ENCODE measurements at regions not wholly inside any gene's neighbourhood (a gene's known extent, or its start where the extent isn't known, plus 50 kb on each side); places are given as distances from the start of the nearest gene placed in this dataset.

DNA sequence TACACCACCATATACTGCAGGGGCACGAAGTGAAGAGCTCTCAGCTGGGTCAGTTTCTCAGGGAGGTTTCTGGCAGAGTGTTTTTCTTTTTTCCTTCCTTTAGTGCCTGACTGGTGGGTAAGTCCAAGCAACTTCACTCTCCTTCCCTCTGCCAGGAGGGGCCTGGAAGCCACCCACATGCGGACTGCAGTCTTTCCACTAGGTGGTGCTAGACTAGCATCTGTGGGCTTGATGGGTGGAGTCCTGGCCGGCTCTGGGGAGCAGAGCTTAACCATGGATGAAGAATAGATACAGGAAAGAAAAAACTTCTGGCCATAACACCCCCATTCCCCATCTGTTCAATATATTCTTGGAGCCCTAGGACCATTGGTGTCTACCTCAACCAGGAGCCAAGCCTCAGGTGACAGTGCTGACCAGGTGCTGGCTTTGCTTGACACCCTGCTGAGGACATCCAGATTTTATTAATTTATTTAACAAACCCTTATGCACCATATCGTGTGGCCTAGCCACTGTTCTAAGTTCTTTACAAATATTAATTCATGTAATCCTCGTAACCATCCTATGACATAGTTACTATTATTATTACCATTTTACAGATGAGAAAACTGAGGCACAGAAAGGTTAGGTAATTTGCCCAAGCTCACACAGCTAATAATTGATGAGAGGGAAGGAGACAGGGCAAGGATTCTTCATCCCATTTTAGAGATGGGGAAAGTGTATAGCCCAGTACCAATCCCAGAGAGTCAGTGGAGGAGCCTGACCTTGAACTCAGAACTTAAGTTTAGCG, 126.7 kb upstream of the CSF3R start:
- Histone ChIP-seq H3K9me3 (ENCODE audit: control insufficient read depth, low read length) (no peaks in the 10 kb centered on the region), H3K4me1 (ENCODE audit: control insufficient read depth, insufficient read depth, low read length, poor library complexity, severe bottlenecking) (no peaks in the 10 kb centered on the region), H3K27ac (ENCODE audit: low read depth, low read length, severe bottlenecking) (no peak overlapping the region), H3K4me3 (ENCODE audit: extremely low read depth, insufficient read depth, low read length, poor library complexity, severe bottlenecking) (no peak overlapping the region), H3K36me3 (ENCODE audit: control insufficient read depth, insufficient read depth, low read length) (no peaks in the 10 kb centered on the region)
- 14 to 40% methylated on average over 2 to 3 of the region's 6 CpGs for WGBS, 2 experiments (ENCODE audit: insufficient coverage in 2 of 2)

DNA sequence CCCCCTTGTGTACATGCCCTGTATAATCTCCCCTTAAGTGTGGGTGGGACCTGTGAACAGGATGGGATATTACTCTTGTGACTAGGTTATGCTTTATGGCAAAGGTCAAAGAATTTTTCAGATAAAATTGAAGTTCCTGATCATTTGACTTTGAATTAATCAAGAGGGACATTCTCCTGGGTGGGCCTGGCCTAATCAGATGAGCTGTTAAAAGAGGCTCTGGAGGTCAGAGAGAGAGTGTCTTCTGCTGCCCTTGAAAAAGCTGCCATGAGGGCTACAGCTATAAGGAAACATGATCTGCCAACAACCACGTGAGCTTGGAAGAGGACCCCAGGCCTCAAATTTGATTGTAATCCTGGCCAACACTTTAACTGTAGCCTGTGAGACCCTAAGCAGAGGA, 125.6 kb upstream of the CSF3R start:
- WGBS, 2 experiments (ENCODE audit: insufficient coverage in 2 of 2) = 67 to 80% methylated on average over 1 of the region's 1 CpG
- H3K4me3 ChIP-seq (ENCODE audit: extremely low read depth, insufficient read depth, low read length, poor library complexity, severe bottlenecking) = no peak overlapping the region
- no peaks in the 10 kb centered on the region for H3K4me1 ChIP-seq (ENCODE audit: control insufficient read depth, insufficient read depth, low read length, poor library complexity, severe bottlenecking)
- H3K36me3 ChIP-seq (ENCODE audit: control insufficient read depth, insufficient read depth, low read length) = no peaks in the 10 kb centered on the region
- no peak overlapping the region for H3K27ac ChIP-seq (ENCODE audit: low read depth, low read length, severe bottlenecking)
- H3K9me3 ChIP-seq (ENCODE audit: control insufficient read depth, low read length) = no peaks in the 10 kb centered on the region

DNA sequence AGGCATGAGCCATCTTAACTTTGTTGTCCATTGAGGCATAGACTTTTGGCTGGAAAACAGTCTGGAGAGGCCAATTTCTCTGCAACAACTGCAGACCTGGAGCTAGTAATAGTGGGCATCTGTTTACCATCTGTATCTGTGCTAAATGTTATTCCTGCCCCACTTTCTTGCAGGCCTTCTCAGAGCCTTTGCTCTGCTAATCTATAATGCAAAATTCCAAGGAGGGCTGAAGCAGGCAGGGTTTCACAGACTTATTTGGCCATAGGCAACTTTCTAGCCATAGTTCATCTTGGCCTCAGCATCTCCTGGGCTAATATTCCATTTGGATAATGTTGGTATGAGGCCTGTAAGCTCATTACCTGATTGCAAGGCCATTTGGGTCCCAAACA, 124.5 kb upstream of the CSF3R start:
- Histone ChIP-seq H3K36me3 (ENCODE audit: control insufficient read depth, insufficient read depth, low read length) (no peaks in the 10 kb centered on the region), H3K4me1 (ENCODE audit: control insufficient read depth, insufficient read depth, low read length, poor library complexity, severe bottlenecking) (no peaks in the 10 kb centered on the region), H3K4me3 (ENCODE audit: extremely low read depth, insufficient read depth, low read length, poor library complexity, severe bottlenecking) (no peak overlapping the region), H3K27ac (ENCODE audit: low read depth, low read length, severe bottlenecking) (no peak overlapping the region), H3K9me3 (ENCODE audit: control insufficient read depth, low read length) (no peaks in the 10 kb centered on the region)

GRCh38 chr1:36606641-36607262, 124.0 kb upstream of the CSF3R start:
- Histone ChIP-seq H3K4me1 (ENCODE audit: control insufficient read depth, insufficient read depth, low read length, poor library complexity, severe bottlenecking) (no peaks in the 10 kb centered on the region), H3K27ac (ENCODE audit: low read depth, low read length, severe bottlenecking) (no peak overlapping the region)
- WGBS, 2 experiments (ENCODE audit: insufficient coverage in 2 of 2) = 81 to 91% methylated on average over 9 to 11 of the region's 12 CpGs

DNA sequence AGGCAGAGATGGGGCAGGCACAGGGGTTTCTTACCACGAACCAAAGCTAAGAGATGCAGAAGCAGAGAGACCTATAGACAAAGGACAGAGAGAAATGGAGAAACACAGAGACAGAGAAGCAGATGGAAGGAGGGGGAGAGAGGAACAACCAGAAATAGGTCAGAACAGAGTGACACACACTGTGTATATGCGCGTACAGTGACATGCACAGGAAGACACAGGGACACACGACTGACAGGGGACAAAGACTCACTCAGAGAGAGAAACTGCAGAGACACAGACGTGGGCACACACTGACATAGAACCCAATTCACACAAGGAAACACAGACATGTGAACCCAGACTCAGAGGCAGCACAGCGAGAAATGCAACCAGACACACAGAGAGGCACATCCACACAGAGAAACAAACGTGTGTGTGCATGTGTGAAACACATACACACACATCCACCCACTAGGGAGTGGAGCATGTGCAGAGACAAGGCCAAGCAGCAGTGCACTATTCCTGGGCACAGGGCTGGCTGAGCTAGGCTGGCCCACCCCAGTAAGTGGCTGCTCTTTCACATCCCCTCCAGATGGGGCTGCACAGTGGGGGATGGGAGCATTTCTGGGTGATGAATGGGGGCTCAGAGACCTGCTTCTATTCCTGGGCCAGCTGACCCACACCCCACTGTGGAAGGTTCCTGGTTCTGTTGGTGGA, 123.4 kb upstream of the CSF3R start:
- H3K9me3 ChIP-seq (ENCODE audit: control insufficient read depth, low read length) = no peaks in the 10 kb centered on the region
- no peaks in the 10 kb centered on the region for H3K36me3 ChIP-seq (ENCODE audit: control insufficient read depth, insufficient read depth, low read length)
- no peak overlapping the region for H3K27ac ChIP-seq (ENCODE audit: low read depth, low read length, severe bottlenecking)
- 63 to 72% methylated on average over 5 of the region's 7 CpGs for WGBS, 2 experiments (ENCODE audit: insufficient coverage in 2 of 2)
- no peaks in the 10 kb centered on the region for H3K4me1 ChIP-seq (ENCODE audit: control insufficient read depth, insufficient read depth, low read length, poor library complexity, severe bottlenecking)
- no peak overlapping the region for H3K4me3 ChIP-seq (ENCODE audit: extremely low read depth, insufficient read depth, low read length, poor library complexity, severe bottlenecking)

More at GRCh38 chr1:36606641-36607262, 124.0 kb upstream of the CSF3R start:
- no peaks in the 10 kb centered on the region for H3K9me3 ChIP-seq (ENCODE audit: control insufficient read depth, low read length)
- no peaks in the 10 kb centered on the region for H3K36me3 ChIP-seq (ENCODE audit: control insufficient read depth, insufficient read depth, low read length)
- no peak overlapping the region for H3K4me3 ChIP-seq (ENCODE audit: extremely low read depth, insufficient read depth, low read length, poor library complexity, severe bottlenecking)

- no peak overlapping the region for H3K27ac ChIP-seq (ENCODE audit: low read depth, low read length, severe bottlenecking)
- H3K4me1 ChIP-seq (ENCODE audit: control insufficient read depth, insufficient read depth, low read length, poor library complexity, severe bottlenecking) = no peaks in the 10 kb centered on the region
- H3K4me3 ChIP-seq (ENCODE audit: extremely low read depth, insufficient read depth, low read length, poor library complexity, severe bottlenecking) = no peak overlapping the region
- no peaks in the 10 kb centered on the region for H3K36me3 ChIP-seq (ENCODE audit: control insufficient read depth, insufficient read depth, low read length)
- H3K9me3 ChIP-seq (ENCODE audit: control insufficient read depth, low read length) = no peaks in the 10 kb centered on the region
- WGBS, 2 experiments (ENCODE audit: insufficient coverage in 2 of 2) = no CpG with 5 or more reads among the region's 3 CpGs
These were observed 120.7 kb upstream of the CSF3R start for GRCh38 chr1:36603461-36603860.

DNA sequence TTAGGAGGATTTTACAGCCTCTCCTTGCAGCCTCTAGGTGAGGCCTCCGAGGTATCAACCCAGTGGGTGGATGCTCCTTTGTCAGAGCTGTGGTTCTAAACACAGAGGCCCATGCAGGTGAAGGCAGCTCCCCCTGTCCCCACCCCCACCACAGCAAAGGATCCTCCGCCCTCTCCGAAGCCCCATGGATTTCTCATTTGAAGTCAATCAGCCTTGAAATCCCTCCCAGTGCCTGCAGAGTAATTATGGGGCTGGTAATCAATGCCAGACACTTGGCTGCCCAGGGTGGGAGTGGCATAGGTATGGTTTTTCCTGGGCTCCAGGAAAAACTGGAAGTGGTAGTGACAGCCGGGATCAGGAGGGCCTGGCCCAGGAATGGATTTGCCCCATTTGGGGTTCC, 119.5 kb upstream of the CSF3R start:
- Histone ChIP-seq H3K4me3 (ENCODE audit: extremely low read depth, insufficient read depth, low read length, poor library complexity, severe bottlenecking) (no peak overlapping the region), H3K36me3 (ENCODE audit: control insufficient read depth, insufficient read depth, low read length) (no peaks in the 10 kb centered on the region), H3K4me1 (ENCODE audit: control insufficient read depth, insufficient read depth, low read length, poor library complexity, severe bottlenecking) (no peaks in the 10 kb centered on the region), H3K9me3 (ENCODE audit: control insufficient read depth, low read length) (no peaks in the 10 kb centered on the region), H3K27ac (ENCODE audit: low read depth, low read length, severe bottlenecking) (no peak overlapping the region)
- WGBS, 2 experiments (ENCODE audit: insufficient coverage in 2 of 2) = 56 to 77% methylated on average over 2 to 4 of the region's 4 CpGs

- H3K27ac ChIP-seq (ENCODE audit: low read depth, low read length, severe bottlenecking) = no peak overlapping the region
- no peaks in the 10 kb centered on the region for H3K9me3 ChIP-seq (ENCODE audit: control insufficient read depth, low read length)
- H3K4me1 ChIP-seq (ENCODE audit: control insufficient read depth, insufficient read depth, low read length, poor library complexity, severe bottlenecking) = no peaks in the 10 kb centered on the region
- no peaks in the 10 kb centered on the region for H3K36me3 ChIP-seq (ENCODE audit: control insufficient read depth, insufficient read depth, low read length)
- no peak overlapping the region for H3K4me3 ChIP-seq (ENCODE audit: extremely low read depth, insufficient read depth, low read length, poor library complexity, severe bottlenecking)
- WGBS, 2 experiments (ENCODE audit: insufficient coverage in 2 of 2) = 86% methylated on average over 1 of the region's 1 CpG; no CpG with 5 or more reads in 1 of the 2 experiments
These were observed 117.1 kb upstream of the CSF3R start for GRCh38 chr1:36599828-36600227.

GRCh38 chr1:36597514-36597913, 114.8 kb upstream of the CSF3R start:
- H3K4me1 ChIP-seq (ENCODE audit: control insufficient read depth, insufficient read depth, low read length, poor library complexity, severe bottlenecking) = no peaks in the 10 kb centered on the region
- no peak overlapping the region for H3K27ac ChIP-seq (ENCODE audit: low read depth, low read length, severe bottlenecking)
- H3K9me3 ChIP-seq (ENCODE audit: control insufficient read depth, low read length) = no peaks in the 10 kb centered on the region
- whole genome bisulfite sequencing, 2 experiments (ENCODE audit: insufficient coverage in 2 of 2) = 92% methylated on average over 5 of the region's 5 CpGs; no CpG with 5 or more reads in 1 of the 2 experiments
- no peaks in the 10 kb centered on the region for H3K36me3 ChIP-seq (ENCODE audit: control insufficient read depth, insufficient read depth, low read length)
- no peak overlapping the region for H3K4me3 ChIP-seq (ENCODE audit: extremely low read depth, insufficient read depth, low read length, poor library complexity, severe bottlenecking)

- no peak overlapping the region for H3K27ac ChIP-seq (ENCODE audit: low read depth, low read length, severe bottlenecking)
- H3K4me3 ChIP-seq (ENCODE audit: extremely low read depth, insufficient read depth, low read length, poor library complexity, severe bottlenecking) = no peak overlapping the region
- 75 to 85% methylated on average over 6 to 8 of the region's 11 CpGs for WGBS, 2 experiments (ENCODE audit: insufficient coverage in 2 of 2)
- no peaks in the 10 kb centered on the region for H3K9me3 ChIP-seq (ENCODE audit: control insufficient read depth, low read length)
- no peaks in the 10 kb centered on the region for H3K4me1 ChIP-seq (ENCODE audit: control insufficient read depth, insufficient read depth, low read length, poor library complexity, severe bottlenecking)
- H3K36me3 ChIP-seq (ENCODE audit: control insufficient read depth, insufficient read depth, low read length) = no peaks in the 10 kb centered on the region
These were observed 113.2 kb upstream of the CSF3R start for GRCh38 chr1:36595921-36596320.

DNA sequence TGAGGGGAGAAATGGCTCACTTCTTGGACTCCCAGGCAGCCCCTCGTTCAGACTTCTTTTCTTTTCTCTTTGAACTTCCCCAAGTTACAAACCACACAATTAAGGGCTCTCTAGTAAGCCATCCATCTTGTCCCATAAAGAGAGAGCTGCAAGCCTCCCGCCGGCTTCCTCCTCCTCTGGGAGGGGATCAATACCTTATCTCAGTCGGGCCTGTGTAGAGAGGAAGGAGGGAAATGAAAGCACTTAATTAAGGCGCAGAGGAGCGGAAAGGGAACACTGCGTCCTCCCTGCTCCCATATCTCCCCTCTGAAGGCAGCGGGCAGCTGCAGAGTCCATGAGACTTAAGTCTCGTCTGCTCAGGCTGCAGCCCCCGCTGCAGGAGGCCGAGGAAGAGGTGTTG, 112.6 kb upstream of the CSF3R start:
- WGBS, 2 experiments (ENCODE audit: insufficient coverage in 2 of 2) = 65 to 73% methylated on average over 4 to 9 of the region's 11 CpGs

More for the DNA sequence above, 112.6 kb upstream of the CSF3R start:
- Histone ChIP-seq H3K36me3 (ENCODE audit: control insufficient read depth, insufficient read depth, low read length) (no peaks in the 10 kb centered on the region), H3K9me3 (ENCODE audit: control insufficient read depth, low read length) (no peaks in the 10 kb centered on the region), H3K4me1 (ENCODE audit: control insufficient read depth, insufficient read depth, low read length, poor library complexity, severe bottlenecking) (no peaks in the 10 kb centered on the region), H3K27ac (ENCODE audit: low read depth, low read length, severe bottlenecking) (no peak overlapping the region), H3K4me3 (ENCODE audit: extremely low read depth, insufficient read depth, low read length, poor library complexity, severe bottlenecking) (no peak overlapping the region)
